ENCODE measurements at regions not wholly inside any gene's neighbourhood (a gene's known extent, or its start where the extent isn't known, plus 50 kb on each side); places are given as distances from the start of the nearest gene placed in this dataset.
"Not testable (repeated sequence)": the region's sequence is repeated elsewhere in the genome, so short reads cannot be mapped to it uniquely, and the experiment has no call there.

DNA sequence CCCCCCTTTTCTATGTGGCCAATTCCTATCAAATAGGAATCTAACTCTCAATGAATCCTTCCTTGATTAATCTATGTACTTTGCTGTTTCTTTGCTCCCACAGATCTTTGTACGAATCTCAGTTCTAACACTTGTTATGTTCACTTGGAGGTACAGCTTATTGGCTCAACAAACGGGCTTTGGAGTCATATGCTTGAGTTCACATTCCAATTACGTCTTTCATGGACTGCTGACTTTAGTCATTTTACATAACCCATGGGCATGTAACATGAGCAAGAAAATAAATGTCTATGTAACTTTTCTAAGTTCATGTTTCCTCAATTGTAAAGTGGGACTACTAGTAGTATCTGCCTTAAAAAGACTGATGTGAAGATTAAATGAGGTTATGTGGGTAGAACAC lies 123.2 kb upstream of the TBC1D5 start:
- Histone ChIP-seq H3K9me2 (replicated peaks; ENCODE audit: insufficient read depth, low read length) (no peaks in the 10 kb centered on the region), H3K9me3 (ENCODE audit: insufficient read depth, low read length) (no peaks in the 10 kb centered on the region), H3K4me2 (ENCODE audit: low read depth, low read length, poor library complexity, severe bottlenecking) (no peak overlapping the region), H3K36me3 (ENCODE audit: low read length) (no peaks in the 10 kb centered on the region), H3K4me3 (ENCODE audit: insufficient read depth, low read length, poor library complexity, severe bottlenecking) (no peak overlapping the region), H3K27me3 (ENCODE audit: low read length) (no peaks in the 10 kb centered on the region), H4K20me1 (ENCODE audit: low read depth, low read length) (no peaks in the 10 kb centered on the region), H3F3A (ENCODE audit: insufficient read depth) (no peaks in the 10 kb centered on the region), H2AFZ (ENCODE audit: low read depth, low read length, severe bottlenecking) (no peak overlapping the region), H3K27ac (ENCODE audit: low read depth, low read length) (no peak overlapping the region), H3K79me2 (ENCODE audit: insufficient read depth, low read length) (no peaks in the 10 kb centered on the region), H3K9ac (ENCODE audit: low read length) (no peak overlapping the region)
- TF ChIP-seq, protein P1, sequence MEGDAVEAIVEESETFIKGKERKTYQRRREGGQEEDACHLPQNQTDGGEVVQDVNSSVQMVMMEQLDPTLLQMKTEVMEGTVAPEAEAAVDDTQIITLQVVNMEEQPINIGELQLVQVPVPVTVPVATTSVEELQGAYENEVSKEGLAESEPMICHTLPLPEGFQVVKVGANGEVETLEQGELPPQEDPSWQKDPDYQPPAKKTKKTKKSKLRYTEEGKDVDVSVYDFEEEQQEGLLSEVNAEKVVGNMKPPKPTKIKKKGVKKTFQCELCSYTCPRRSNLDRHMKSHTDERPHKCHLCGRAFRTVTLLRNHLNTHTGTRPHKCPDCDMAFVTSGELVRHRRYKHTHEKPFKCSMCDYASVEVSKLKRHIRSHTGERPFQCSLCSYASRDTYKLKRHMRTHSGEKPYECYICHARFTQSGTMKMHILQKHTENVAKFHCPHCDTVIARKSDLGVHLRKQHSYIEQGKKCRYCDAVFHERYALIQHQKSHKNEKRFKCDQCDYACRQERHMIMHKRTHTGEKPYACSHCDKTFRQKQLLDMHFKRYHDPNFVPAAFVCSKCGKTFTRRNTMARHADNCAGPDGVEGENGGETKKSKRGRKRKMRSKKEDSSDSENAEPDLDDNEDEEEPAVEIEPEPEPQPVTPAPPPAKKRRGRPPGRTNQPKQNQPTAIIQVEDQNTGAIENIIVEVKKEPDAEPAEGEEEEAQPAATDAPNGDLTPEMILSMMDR (IDR thresholded peaks at IDR 0.05; ENCODE audit: insufficient read depth, low read length, poor library complexity, severe bottlenecking), result no peak
- no peak for TF ChIP-seq EZH2phosphoT487 (conservative IDR thresholded peaks at IDR 0.05; ENCODE audit: low read length)

DNA sequence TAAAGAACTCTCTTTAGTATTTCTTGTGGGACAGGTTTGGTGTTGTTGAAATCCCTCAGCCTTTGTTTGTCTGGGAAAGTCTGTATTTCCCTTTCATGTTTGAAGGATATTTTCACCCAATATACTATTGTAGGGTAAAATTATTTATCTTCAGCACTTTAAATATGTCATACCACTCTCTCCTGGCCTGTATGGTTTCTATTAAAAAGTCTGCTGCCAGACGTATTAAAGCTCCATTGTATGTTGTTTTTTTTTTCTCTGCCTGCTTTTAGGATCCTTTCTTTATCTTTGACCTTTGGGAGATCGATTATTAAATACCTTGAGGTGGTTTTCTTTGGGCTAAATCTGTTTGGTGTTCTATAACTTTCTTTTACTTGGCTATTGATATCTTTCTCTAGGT lies 119.0 kb upstream of the TBC1D5 start:
- H3K9me3 ChIP-seq (ENCODE audit: insufficient read depth, low read length), result no peaks in the 10 kb centered on the region
- H3K27me3 ChIP-seq (ENCODE audit: low read length), result no peaks in the 10 kb centered on the region
- H3K27ac ChIP-seq (ENCODE audit: low read depth, low read length), result no peak overlapping the region
- no peaks in the 10 kb centered on the region for H3K9me2 ChIP-seq (replicated peaks; ENCODE audit: insufficient read depth, low read length)
- H3K4me2 ChIP-seq (ENCODE audit: low read depth, low read length, poor library complexity, severe bottlenecking), result no peak overlapping the region
- no peaks in the 10 kb centered on the region for H3F3A ChIP-seq (ENCODE audit: insufficient read depth)
- H3K9ac ChIP-seq (ENCODE audit: low read length), result no peak overlapping the region
- TF ChIP-seq, protein P1 (IDR thresholded peaks at IDR 0.05; ENCODE audit: insufficient read depth, low read length, poor library complexity, severe bottlenecking), result no peak
- TF ChIP-seq EZH2phosphoT487 (conservative IDR thresholded peaks at IDR 0.05; ENCODE audit: low read length), result no peak
- H4K20me1 ChIP-seq (ENCODE audit: low read depth, low read length), result no peaks in the 10 kb centered on the region
- no peaks in the 10 kb centered on the region for H3K79me2 ChIP-seq (ENCODE audit: insufficient read depth, low read length)
- H2AFZ ChIP-seq (ENCODE audit: low read depth, low read length, severe bottlenecking), result no peak overlapping the region
- H3K36me3 ChIP-seq (ENCODE audit: low read length), result no peaks in the 10 kb centered on the region
- H3K4me3 ChIP-seq (ENCODE audit: insufficient read depth, low read length, poor library complexity, severe bottlenecking), result no peak overlapping the region

DNA sequence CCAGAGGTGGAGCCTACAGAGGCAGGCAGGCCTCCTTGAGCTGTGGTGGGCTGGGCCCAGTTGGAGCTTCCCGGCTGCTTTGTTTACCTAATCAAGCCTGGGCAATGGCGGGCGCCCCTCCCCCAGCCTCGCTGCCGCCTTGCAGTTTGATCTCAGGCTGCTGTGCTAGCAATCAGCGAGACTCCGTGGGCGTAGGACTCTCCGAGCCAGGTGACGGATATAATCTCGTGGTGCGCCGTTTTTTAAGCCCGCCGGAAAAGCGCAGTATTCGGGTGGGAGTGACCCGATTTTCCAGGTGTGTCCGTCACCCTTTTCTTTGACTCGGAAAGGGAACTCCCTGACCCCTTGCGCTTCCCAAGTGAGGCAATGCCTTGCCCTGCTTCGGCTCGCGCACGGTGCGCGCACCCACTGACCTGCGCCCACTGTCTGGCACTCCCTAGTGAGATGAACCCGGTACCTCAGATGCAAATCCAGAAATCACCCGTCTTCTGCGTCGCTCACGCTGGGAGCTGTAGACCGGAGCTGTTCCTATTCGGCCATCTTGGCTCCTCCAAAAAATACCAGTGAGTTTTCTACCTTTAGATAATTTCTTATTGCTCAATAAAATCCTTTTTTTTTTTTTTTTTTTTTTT lies 118.5 kb upstream of the TBC1D5 start:
- not testable (repeated sequence) for H3K4me3 ChIP-seq (ENCODE audit: insufficient read depth, low read length, poor library complexity, severe bottlenecking)

DNA sequence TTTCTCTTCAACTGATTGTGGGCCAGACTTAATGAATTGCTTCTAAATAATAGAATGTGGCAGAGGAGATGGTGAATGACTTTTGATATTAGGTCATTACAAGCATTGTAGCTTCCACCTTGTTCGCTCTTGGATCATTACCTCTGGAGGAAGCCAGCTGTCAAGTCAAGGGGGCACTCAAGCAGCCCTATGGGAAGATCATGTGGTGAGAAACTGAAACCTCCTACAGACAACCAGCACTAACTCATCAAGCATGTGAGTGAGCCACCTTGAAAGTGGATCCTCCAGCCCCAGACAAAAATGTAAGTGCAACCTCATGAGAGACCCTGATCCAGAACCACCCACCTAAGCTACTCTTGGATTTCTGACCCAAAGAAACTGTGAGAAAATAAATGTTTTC lies 109.8 kb upstream of the TBC1D5 start:
- no peaks in the 10 kb centered on the region for H3K9me2 ChIP-seq (replicated peaks; ENCODE audit: insufficient read depth, low read length)
- H3K79me2 ChIP-seq (ENCODE audit: insufficient read depth, low read length), result no peaks in the 10 kb centered on the region
- no peak overlapping the region for H3K9ac ChIP-seq (ENCODE audit: low read length)
- H3F3A ChIP-seq (ENCODE audit: insufficient read depth), result no peaks in the 10 kb centered on the region
- no peak overlapping the region for H3K4me2 ChIP-seq (ENCODE audit: low read depth, low read length, poor library complexity, severe bottlenecking)
- H3K27me3 ChIP-seq (ENCODE audit: low read length), result no peaks in the 10 kb centered on the region
- no peak overlapping the region for H3K4me3 ChIP-seq (ENCODE audit: insufficient read depth, low read length, poor library complexity, severe bottlenecking)
- H3K9me3 ChIP-seq (ENCODE audit: insufficient read depth, low read length), result no peaks in the 10 kb centered on the region
- no peak overlapping the region for H2AFZ ChIP-seq (ENCODE audit: low read depth, low read length, severe bottlenecking)
- no peaks in the 10 kb centered on the region for H3K36me3 ChIP-seq (ENCODE audit: low read length)
- H4K20me1 ChIP-seq (ENCODE audit: low read depth, low read length), result no peaks in the 10 kb centered on the region
- H3K27ac ChIP-seq (ENCODE audit: low read depth, low read length), result no peak overlapping the region
- TF ChIP-seq, protein P1 (IDR thresholded peaks at IDR 0.05; ENCODE audit: insufficient read depth, low read length, poor library complexity, severe bottlenecking), result no peak
- TF ChIP-seq EZH2phosphoT487 (conservative IDR thresholded peaks at IDR 0.05; ENCODE audit: low read length), result no peak

More for the DNA sequence above, 118.5 kb upstream of the TBC1D5 start:
- not testable (repeated sequence) for H3F3A ChIP-seq (ENCODE audit: insufficient read depth); H3K4me2 ChIP-seq (ENCODE audit: low read depth, low read length, poor library complexity, severe bottlenecking); H3K36me3 ChIP-seq (ENCODE audit: low read length); H3K9me2 ChIP-seq (replicated peaks; ENCODE audit: insufficient read depth, low read length); H3K9me3 ChIP-seq (ENCODE audit: insufficient read depth, low read length); H3K27me3 ChIP-seq (ENCODE audit: low read length); H2AFZ ChIP-seq (ENCODE audit: low read depth, low read length, severe bottlenecking); H4K20me1 ChIP-seq (ENCODE audit: low read depth, low read length); H3K79me2 ChIP-seq (ENCODE audit: insufficient read depth, low read length); H3K9ac ChIP-seq (ENCODE audit: low read length); H3K27ac ChIP-seq (ENCODE audit: low read depth, low read length)

All from SU-DHL-6 (cell line).